PFSK-1 (cell line): ENCODE measurements at regions not wholly inside any gene's neighbourhood (a gene's known extent, or its start where the extent isn't known, plus 50 kb on each side); places are given as distances from the start of the nearest gene placed in this dataset.

Experiments
- POLR2AphosphoS5 ChIP-seq: IDR thresholded peaks from 2 replicates; pipeline ENCODE4 v1.6.1; 2012; ENCODE audit warnings: low read depth, mild to moderate bottlenecking, control low read depth, low read length, moderate library complexity
- REST ChIP-seq, 2 experiments: IDR thresholded peaks; 2 replicates each; pipeline versions ENCODE4 v1.6.1 to v1.8.0; 2011 to 2012; ENCODE audit warnings: low read depth in 2 of 2, low read length in 2 of 2, control low read depth in 1 of 2, inconsistent platforms in 1 of 2, mild to moderate bottlenecking in 1 of 2, moderate library complexity in 1 of 2; ENCODE audit not compliant: insufficient read depth in 1 of 2
- SIN3A ChIP-seq: IDR thresholded peaks from 2 replicates; pipeline ENCODE4 v1.6.1; 2012; ENCODE audit warnings: mild to moderate bottlenecking, low read length, moderate library complexity, borderline replicate concordance; ENCODE audit not compliant: insufficient read depth
- TAF1 ChIP-seq: IDR thresholded peaks from 2 replicates; pipeline ENCODE4 v1.6.1; 2012; ENCODE audit warnings: low read length, control low read depth, borderline replicate concordance; ENCODE audit not compliant: insufficient read depth

- TF ChIP-seq POLR2AphosphoS5 (no peak), TAF1 (no peak), SIN3A (no peak), REST (IDR thresholded peaks at IDR 0.05; ENCODE audit: insufficient read depth in 1 of 2, low read depth in 2 of 2, low read length in 2 of 2) (no peak)
Measured at GRCh38 chr3:25086721-25087120, 341.3 kb upstream of the RARB start.
